Stomach (tissue), 8 donors: ENCODE measurements at regions not wholly inside any gene's neighbourhood (a gene's known extent, or its start where the extent isn't known, plus 50 kb on each side); places are given as distances from the start of the nearest gene placed in this dataset.

Experiments
- DNase-seq, 2 donors: peaks; one replicate each; pipeline versions ENCODE4 v3.0.0 to v3.0.0-alpha.2; 2013 to 2019
- H3K27ac ChIP-seq, 5 donors: fragments of 200-600 bp in 4 of 5; sonication (generic) in 4 of 5; one replicate each; pipeline ENCODE4 v1.5.1; 2013 to 2019; ENCODE audit warnings: mild to moderate bottlenecking in 1 of 5, moderate library complexity in 1 of 5
- H3K27me3 ChIP-seq, 3 donors: fragments of 200-600 bp; sonication (generic); one replicate each; pipeline ENCODE4 v1.5.1; 2017 to 2019; ENCODE audit warnings: mixed run types in 1 of 3
- H3K36me3 ChIP-seq, 4 donors: fragments of 200-600 bp; sonication (generic); 1 replicate in 3 of 4; 2 replicates in 1 of 4; pipeline ENCODE4 v1.5.1; 2016 to 2019
- H3K4me1 ChIP-seq, 4 donors: fragments of 200-600 bp; sonication (generic); one replicate each; pipeline ENCODE4 v1.5.1; 2016 to 2019
- H3K4me3 ChIP-seq, 4 donors: fragments of 200-600 bp; sonication (generic) in 3 of 4; one replicate each; pipeline ENCODE4 v1.5.1; 2016 to 2019; ENCODE audit warnings: mild to moderate bottlenecking in 1 of 4
- H3K9me3 ChIP-seq, 4 donors: fragments of 200-600 bp; sonication (generic); one replicate each; pipeline ENCODE4 v1.5.1; 2016 to 2019
- CTCF ChIP-seq, 7 experiments: fragments of 450-650 bp in 4 of 7; fragments of 200-600 bp in 3 of 7; sonication (generic) in 3 of 7; IDR thresholded peaks; one replicate each; pipeline ENCODE4 v1.5.1; 2016 to 2019; ENCODE audit warnings: antibody characterized with exemption in 7 of 7, control low read depth in 2 of 7, mild to moderate bottlenecking in 1 of 7
- EP300 ChIP-seq: sonication (generic); formaldehyde crosslinking; IDR thresholded peaks from one replicate; pipeline ENCODE4 v1.6.1; 2017; ENCODE audit warnings: antibody characterized with exemption
- POLR2A ChIP-seq, 4 donors: fragments of 450-650 bp; IDR thresholded peaks; one replicate each; pipeline ENCODE4 v1.6.1; 2016; ENCODE audit warnings: antibody characterized with exemption in 4 of 4, control low read depth in 2 of 4, mild to moderate bottlenecking in 1 of 4, moderate library complexity in 1 of 4
- POLR2AphosphoS5 ChIP-seq, 3 donors: sonication (generic); formaldehyde crosslinking; IDR thresholded peaks; one replicate each; pipeline ENCODE4 v1.6.1; 2016; ENCODE audit warnings: antibody characterized with exemption in 3 of 3
- WGBS, 5 donors: extraction: QIAGEN DNeasy Blood & Tissue Kit in 3 of 5; methylation state at CpG; one replicate each; pipeline versions ENCODE4 v1.1.5 to v1.1.7; 2013 to 2018; 5-methylcytosine and 5-hydroxymethylcytosine counted together
- intact Hi-C: fragments of 100-400 bp; cut with DNase I; formaldehyde crosslinking; loops from one replicate; pipeline ENCODE4 v1.15.1; 2023; ENCODE audit warnings: low total_unique reads
- donor health status: healthy with polysubstance abuse.
- donor health status: Bipolar disorder and iron deficiency.
- donor health status: healthy.

GRCh38 chr6:26185004-26185403, 97.8 kb downstream of the HFE start:
- TF ChIP-seq EP300 = no peak
- no peak for TF ChIP-seq POLR2AphosphoS5 (IDR thresholded peaks at IDR 0.05)
- no peak for TF ChIP-seq POLR2A (IDR thresholded peaks at IDR 0.05)
- TF ChIP-seq CTCF (IDR thresholded peaks at IDR 0.05) = no peak
- Histone ChIP-seq H3K9me3 (no peaks in the 10 kb centered on the region), H3K27me3 (peaks cover 0 to 28% (median 3%) of the 10 kb centered on the region in 3 donors), H3K27ac (no peak overlapping the region), H3K4me3 (no peak overlapping the region), H3K4me1 (peaks cover 0 to 39% (median 28%) of the 10 kb centered on the region in 4 donors), H3K36me3 (no peaks in the 10 kb centered on the region)
- 77 to 90% (median 81%) methylated on average over 2 of the region's 2 CpGs for WGBS, 5 donors
- DNase-seq = no peak
- intact Hi-C loops = no loop called here

GRCh38 chr6:26185802-26186201, 98.6 kb downstream of the HFE start:
- Histone ChIP-seq H3K9me3 (no peaks in the 10 kb centered on the region), H3K36me3 (no peaks in the 10 kb centered on the region), H3K4me1 (peaks cover 0 to 39% (median 28%) of the 10 kb centered on the region in 4 donors), H3K27me3 (peaks cover 0 to 36% (median 3%) of the 10 kb centered on the region in 3 donors), H3K27ac (no peak overlapping the region), H3K4me3 (no peak overlapping the region)
- WGBS, 5 donors = 93 to 96% (median 95%) methylated on average over 3 of the region's 3 CpGs
- TF ChIP-seq EP300 = no peak
- no peak for TF ChIP-seq POLR2A (IDR thresholded peaks at IDR 0.05)
- no peak for TF ChIP-seq POLR2AphosphoS5 (IDR thresholded peaks at IDR 0.05)
- TF ChIP-seq CTCF (IDR thresholded peaks at IDR 0.05) = no peak
- intact Hi-C loops = no loop called here
- no peak for DNase-seq

- DNase-seq = no peak
- Histone ChIP-seq H3K4me1 (peaks cover 0 to 39% (median 28%) of the 10 kb centered on the region in 4 donors), H3K36me3 (no peaks in the 10 kb centered on the region), H3K27ac (no peak overlapping the region), H3K27me3 (peaks cover 0 to 43% (median 3%) of the 10 kb centered on the region in 3 donors), H3K9me3 (no peaks in the 10 kb centered on the region), H3K4me3 (no peak overlapping the region)
- no peak for TF ChIP-seq POLR2A (IDR thresholded peaks at IDR 0.05)
- TF ChIP-seq POLR2AphosphoS5 (IDR thresholded peaks at IDR 0.05) = no peak
- TF ChIP-seq CTCF (IDR thresholded peaks at IDR 0.05) = no peak
- no peak for TF ChIP-seq EP300
- intact Hi-C loops = no loop called here
- WGBS, 5 donors = 94 to 97% (median 96%) methylated on average over 7 of the region's 7 CpGs
Observed at GRCh38 chr6:26186652-26187051, 99.4 kb downstream of the HFE start.

GRCh38 chr6:26187292-26187691, 100.1 kb downstream of the HFE start:
- TF ChIP-seq CTCF (IDR thresholded peaks at IDR 0.05) = no peak
- TF ChIP-seq POLR2AphosphoS5 (IDR thresholded peaks at IDR 0.05) = no peak
- TF ChIP-seq EP300 = no peak
- TF ChIP-seq POLR2A (IDR thresholded peaks at IDR 0.05) = no peak
- Histone ChIP-seq H3K36me3 (no peaks in the 10 kb centered on the region), H3K9me3 (no peaks in the 10 kb centered on the region), H3K4me1 (peaks cover 0 to 39% (median 28%) of the 10 kb centered on the region in 4 donors), H3K27ac (peak overlapping the region in 1 of 5 donors; percentile 91), H3K27me3 (peaks cover 0 to 49% (median 3%) of the 10 kb centered on the region in 3 donors), H3K4me3 (no peak overlapping the region)
- intact Hi-C loops = no loop called here
- WGBS, 5 donors = 46 to 81% (median 49%) methylated on average over 3 of the region's 3 CpGs
- no peak for DNase-seq
